ENCODE measurements at regions not wholly inside any gene's neighbourhood (a gene's known extent, or its start where the extent isn't known, plus 50 kb on each side); places are given as distances from the start of the nearest gene placed in this dataset.

- no peak for DNase-seq
- ATAC-seq: no peak
These were observed 74.0 kb downstream of the C3orf85 start for GRCh38 chr3:109210501-109210900.

- DNase-seq: no peak
- ATAC-seq: no peak
These were observed 75.4 kb downstream of the C3orf85 start for GRCh38 chr3:109211941-109212340.

- DNase-seq (no peak), ATAC-seq (no peak)
These were observed 76.8 kb downstream of the C3orf85 start for GRCh38 chr3:109213321-109213720.

- ATAC-seq (no peak), DNase-seq (peak; percentile 7)
These were observed 87.8 kb downstream of the C3orf85 start for GRCh38 chr3:109224333-109224732.

GRCh38 chr3:109225516-109225915 lies 89.0 kb downstream of the C3orf85 start:
- DNase-seq (no peak), ATAC-seq (no peak)

GRCh38 chr3:109228391-109229080 lies 87.8 kb downstream of the DPPA2 start:
- no peak for DNase-seq

GRCh38 chr3:109229174-109229847 lies 87.0 kb downstream of the DPPA2 start:
- no peak for DNase-seq
- ATAC-seq: no peak

More at GRCh38 chr3:109228391-109229080, 87.8 kb downstream of the DPPA2 start:
- ATAC-seq: no peak

GRCh38 chr3:109234300-109234699 lies 82.0 kb downstream of the DPPA2 start:
- ATAC-seq (no peak), DNase-seq (no peak)

- ATAC-seq: no peak
These were observed 74.7 kb downstream of the DPPA2 start for GRCh38 chr3:109241459-109242186.

GRCh38 chr3:109242187-109242523 lies 74.2 kb downstream of the DPPA2 start:
- ATAC-seq (no peak), DNase-seq (no peak)

More at GRCh38 chr3:109241459-109242186, 74.7 kb downstream of the DPPA2 start:
- DNase-seq: no peak
